HG02798 (cell line): ENCODE measurements at regions not wholly inside any gene's neighbourhood (a gene's known extent, or its start where the extent isn't known, plus 50 kb on each side); places are given as distances from the start of the nearest gene placed in this dataset.
"Not testable (repeated sequence)": the region's sequence is repeated elsewhere in the genome, so short reads cannot be mapped to it uniquely, and the experiment has no call there.

Source experiments
- ATAC-seq: cut with Tn5 transposase; IDR thresholded peaks from one replicate; pipeline ENCODE4 v1.9.1; 2021; ENCODE audit warnings: mild to moderate bottlenecking; ENCODE audit not compliant: unreplicated experiment, poor library complexity

DNA sequence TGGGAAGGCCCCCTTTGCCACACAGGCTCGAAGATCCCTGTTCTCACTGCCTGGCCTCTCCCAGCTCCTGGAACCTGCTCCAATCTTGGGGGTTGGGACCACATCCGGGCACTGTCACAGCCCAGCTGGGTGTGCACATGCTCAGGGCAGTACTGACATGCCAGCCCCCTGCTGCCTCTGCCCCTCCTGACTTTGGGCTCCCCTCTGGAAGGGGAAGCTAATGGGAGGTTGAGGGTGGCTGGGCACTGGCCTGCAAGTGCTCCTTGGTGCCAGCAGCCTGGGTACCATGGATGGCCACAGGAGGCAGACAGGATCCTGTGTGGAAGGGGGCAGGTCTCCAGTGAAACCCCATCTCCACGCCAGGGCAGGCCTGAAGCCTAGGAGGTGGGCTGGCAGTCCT lies 126.1 kb upstream of the NOL4 start:
- ATAC-seq, result no peak

DNA sequence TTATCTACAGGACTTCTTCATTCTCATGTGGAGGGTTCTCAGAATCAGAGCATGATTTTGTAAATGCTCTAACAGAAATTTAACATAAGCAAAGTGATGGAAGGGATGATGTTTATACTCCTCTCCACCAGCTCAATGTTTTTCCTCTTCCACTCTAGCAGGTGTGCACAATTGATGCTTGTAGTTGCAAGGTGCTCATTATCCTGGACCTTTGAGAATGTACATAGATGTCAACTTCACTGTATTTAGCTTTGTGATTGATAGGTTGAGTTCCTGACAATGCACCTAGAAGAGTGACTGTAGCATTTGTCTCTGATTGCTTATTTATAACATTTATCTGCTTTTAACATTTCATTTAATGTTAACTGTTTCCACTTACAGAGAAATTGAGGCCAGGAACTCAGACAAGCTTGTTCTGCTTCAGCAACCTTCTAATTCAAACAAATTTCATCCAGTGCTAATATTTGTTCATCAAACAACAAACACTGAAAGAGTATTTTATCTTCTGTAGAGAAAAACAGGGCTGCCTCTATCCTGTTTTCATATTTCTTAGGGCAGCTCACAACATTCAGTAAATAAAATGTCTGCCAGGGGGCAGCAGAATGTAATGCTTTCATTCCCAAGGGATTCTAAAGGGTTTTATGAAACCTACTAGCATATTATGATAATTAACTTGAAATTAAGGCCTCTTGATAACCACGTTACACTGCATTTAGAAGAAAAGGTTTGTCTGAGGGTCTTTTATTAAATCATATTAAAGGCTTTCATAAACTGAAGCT lies 127.9 kb upstream of the NOL4 start:
- ATAC-seq, result no peak

DNA sequence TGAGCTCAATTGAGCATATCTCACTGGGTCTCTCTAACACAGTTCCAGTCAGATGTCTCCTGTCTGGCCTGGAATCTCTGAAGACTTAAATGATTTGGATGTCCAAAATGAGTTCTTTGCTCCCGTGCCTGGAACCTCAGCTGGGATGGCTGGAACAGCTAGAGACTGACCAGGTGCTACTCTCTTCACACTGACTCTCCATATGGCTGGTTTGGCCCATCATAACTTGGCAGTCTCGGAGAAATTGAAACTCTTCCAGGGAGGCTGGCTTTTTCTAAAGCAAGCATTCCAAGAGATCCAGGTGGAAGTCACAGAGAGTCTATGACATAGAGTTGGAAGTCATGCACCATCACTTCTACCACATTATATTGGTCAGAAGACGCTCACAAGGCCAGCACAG lies 129.6 kb upstream of the NOL4 start:
- ATAC-seq, result no peak

DNA sequence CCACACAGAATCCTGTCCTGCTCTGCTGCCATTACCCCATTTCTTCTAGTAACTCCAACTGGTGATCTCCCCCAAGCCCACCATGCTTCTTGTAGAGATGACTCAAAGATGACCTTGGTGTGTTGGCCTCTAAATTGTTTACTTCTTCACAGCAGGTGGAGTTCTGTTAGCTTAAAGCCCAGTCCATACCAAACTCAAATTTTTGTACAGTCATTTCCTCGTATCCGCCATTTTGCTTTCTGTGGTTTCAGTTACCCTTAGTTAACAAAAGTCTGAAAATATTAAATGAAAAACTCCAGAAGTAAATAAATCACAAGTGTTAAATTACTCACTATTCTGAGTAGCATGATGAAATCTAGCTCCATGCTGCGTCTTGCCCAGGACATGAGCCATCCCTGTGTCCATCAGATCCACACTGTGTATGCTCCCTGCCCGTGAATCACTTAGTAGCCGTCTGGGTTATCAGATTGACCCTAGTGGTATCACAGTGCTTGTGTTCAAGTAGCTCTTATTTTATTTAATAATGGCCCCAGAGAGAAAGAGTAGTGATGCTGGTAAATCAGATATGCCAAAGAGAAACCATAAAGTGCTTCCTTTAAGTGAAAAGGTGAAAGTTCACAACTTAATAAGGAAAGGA lies 133.3 kb upstream of the NOL4 start:
- ATAC-seq, result no peak

DNA sequence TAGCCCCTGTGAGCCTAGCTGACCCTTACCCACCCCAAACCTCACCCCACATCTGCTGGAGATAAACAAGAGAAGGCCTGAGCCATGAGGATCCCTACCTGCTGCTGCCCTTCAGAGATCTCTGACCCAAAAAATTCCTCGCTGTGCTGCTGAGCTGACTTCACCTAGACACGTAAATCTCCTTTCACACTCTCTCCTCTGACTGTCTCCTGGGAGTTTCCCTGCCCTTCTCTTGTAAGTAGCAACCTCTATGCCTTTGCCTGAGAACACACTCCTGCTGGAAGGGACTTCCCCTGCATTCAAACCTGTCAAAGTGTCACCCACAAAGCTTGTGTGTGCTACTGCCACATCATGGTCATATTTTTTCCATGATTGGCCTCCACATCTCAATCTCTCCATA lies 134.2 kb upstream of the NOL4 start:
- peak; percentile 95 for ATAC-seq

DNA sequence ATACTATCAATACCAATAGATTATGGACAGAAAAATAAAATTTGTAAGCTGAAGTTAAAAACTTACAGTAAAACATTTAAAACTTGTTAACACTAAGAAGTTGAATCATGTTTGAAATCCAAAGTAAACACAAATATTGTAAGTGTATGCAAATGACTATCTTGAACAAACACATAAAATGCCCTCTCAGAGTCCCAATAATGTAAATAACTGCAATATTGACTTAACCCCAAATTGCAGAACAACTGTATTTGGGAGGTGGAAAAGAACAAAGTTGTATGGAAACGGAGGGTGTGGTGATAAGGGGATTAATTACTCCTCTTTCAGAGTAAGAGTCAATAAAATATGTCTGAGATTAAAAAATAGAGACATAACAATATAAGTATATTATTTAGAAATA lies 140.0 kb upstream of the NOL4 start:
- ATAC-seq, result no peak

DNA sequence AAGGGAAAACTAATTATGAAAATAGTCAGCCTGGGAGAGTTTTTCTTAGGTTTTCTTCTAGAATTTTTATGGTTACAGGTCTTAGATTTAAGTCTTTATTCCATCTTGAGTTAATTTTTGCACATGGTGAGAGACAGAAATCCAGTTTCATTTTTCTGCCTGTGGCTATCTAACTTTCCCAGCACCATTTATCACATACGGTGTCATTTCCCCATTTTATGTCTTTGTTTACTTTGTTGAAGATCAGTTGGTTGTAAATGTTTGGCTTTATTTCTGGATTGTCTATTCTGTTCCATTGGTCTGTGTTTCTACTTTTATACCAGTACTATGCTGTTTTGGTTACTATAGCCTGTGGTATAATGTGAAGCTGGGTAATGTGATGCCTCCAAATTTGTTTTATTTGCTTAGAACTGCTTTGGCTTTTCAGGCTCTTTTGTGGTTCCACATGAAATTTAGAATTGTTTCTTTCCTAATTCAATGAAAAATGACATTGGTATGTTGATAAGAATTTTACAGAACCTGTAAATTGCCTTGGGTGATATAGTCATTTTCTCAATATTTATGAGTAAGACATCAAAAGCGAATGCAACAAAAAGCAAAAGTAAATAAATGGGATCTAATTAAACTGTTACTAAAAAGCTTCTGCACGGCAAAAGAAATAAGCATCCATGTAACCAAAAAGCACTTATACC lies 146.1 kb upstream of the NOL4 start:
- ATAC-seq, result no peak

DNA sequence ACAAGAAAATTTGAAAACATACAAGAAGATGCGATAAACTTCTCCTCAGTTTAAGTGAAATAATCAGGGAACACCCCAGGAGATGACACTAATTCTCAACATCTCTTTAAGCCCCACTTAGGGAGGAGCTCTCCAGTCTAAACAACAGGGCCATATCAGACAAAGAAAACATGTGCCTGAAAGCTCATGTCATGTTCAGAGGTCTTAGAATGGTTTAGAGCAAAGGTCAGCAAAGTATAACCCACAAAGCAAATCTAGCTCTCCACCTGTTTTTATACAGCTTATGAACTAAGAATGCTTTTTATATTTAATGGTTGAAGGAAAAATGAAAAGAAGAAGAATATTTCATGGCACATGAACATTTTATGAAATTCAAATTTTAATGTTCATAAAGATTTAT lies 155.6 kb upstream of the NOL4 start:
- no peak for ATAC-seq

DNA sequence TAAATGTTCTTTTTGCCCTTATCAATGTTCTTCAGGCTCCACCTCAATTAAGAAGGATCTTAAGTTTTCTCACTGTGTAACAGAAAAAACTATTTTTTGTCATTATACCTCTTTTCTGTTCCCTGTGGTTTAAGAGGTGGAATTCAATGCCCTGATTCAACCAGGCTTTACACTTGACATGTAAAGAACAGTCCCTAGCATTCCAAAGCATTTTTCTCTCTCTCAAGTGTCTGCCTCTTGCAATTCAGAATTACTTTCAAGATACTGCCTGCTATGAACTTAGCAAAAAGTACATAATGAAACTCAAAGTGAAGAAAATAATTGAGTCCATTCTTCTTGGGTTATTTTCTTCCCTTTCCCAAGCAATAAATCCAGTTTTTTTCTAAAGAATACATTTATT lies 160.6 kb upstream of the NOL4 start:
- no peak for ATAC-seq

DNA sequence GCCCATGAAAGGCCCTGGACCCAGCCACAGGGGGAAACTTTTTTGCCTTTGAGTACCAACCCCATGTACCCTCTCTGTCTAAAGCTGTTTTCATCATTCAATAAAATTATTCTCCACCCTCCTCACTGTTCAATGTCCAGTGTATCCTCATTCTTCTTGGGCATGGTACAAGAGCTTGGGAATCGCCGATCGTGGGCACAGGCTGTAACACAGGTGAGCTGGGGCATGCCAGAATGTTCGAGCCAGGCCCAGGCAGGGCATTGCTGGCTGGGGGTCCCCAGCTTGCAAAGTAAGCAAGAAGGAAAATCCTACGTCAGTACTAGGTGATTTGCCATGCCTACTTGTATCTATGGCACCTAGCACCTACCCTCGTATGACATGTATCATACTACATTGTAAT lies 162.1 kb upstream of the NOL4 start:
- no peak for ATAC-seq

DNA sequence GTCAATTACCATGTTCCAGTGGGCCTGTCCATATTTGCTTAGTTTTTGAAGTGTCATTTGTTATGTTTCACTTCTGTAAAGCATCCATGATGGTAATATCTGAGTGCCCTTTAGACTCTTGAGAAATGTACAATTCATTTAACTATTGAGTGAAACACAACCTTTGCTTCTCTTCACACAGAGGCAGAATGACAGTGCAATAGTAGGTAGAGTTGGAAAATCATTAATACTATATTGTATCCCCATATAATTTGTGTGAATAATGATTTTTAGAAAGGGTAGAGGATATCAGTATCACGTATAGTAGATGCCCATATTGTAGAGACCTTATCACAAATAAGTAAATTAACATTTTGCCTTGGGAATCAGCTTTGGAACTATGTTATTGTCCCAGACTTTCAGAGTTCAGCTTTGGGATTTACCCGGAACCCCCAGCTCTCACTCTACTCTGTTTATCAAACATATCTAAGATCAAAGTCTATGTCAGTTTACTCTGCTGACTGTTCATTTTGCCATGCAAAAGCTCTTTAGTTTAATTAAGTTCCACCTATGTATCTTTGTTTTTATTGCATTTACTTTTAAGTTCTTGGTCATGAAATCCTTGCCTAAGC lies 172.7 kb upstream of the NOL4 start:
- no peak for ATAC-seq

DNA sequence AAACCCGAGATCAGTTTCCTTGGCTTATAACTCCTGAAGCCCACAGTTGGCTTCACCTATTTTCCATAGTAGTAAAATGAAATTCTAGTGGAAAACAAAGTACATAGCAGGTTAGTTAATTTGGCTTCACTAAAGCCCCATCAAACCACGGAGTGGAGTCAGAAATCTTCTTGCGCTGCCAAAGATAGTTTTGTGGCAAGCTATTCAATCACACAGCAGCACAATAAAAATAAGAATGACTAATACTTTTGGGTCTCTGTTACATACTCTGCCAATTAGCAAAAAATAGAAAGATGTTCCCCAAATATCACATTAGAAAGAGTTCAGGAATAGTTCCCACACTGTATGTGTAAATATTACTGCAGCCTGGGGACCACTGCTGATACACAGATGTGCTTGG lies 175.2 kb upstream of the NOL4 start:
- ATAC-seq, result no peak

DNA sequence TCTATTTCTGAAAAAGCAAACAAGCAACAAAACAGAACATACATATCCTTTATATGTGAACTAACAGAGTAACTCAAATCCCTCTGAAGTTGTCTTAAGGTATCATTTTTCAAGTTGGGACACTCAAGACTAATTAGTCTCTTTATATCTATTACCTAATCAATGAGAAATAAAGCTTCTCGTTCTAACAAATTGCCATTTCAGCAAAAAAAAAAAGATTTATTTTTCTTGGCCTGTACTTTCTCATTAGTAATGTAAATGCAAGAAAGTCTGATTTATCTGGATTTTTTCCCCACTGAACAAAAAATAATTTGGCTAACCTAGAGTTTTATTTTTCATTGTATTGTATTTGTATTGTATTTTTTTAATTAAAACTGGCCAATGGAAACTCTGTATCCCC lies 176.1 kb upstream of the NOL4 start:
- ATAC-seq, result no peak

DNA sequence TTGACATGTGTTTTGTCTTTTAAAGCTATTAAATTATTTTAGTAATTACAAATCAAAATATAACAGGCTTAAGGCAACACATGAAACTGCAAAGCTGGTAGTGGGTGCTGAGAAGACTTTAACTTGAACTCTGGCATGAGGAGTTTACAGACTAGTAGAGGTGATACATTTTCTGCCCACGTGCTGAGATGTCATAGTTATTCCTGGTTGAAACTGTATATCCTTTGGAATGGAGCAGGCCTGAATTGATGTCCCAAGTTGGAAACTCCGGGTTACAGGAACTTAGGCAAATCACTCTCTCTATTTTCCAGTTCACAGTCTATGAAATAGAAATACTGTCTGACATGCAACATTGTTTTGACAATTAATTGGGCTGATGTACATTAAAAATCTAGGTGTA lies 177.1 kb upstream of the NOL4 start:
- ATAC-seq, result no peak

DNA sequence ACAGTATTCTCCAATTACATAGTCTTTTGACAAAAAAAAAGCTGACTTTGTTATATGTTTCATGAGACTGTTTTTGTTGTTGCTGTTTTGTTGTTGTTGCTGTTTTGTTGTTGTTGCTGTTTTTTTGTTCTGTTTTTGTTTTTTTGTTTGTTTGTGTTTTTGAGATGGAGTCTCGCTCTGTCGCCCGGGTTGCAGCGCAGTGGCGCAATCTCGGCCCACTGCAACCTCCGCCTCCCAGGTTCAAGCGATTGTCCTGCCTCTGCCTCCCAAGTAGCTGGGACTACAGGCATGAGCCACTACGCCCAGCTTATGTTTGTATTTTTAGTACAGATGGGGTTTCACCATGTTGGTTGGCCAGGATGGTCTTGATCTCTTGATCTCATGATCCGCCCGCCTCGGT lies 182.8 kb upstream of the NOL4 start:
- not testable (repeated sequence) for ATAC-seq

DNA sequence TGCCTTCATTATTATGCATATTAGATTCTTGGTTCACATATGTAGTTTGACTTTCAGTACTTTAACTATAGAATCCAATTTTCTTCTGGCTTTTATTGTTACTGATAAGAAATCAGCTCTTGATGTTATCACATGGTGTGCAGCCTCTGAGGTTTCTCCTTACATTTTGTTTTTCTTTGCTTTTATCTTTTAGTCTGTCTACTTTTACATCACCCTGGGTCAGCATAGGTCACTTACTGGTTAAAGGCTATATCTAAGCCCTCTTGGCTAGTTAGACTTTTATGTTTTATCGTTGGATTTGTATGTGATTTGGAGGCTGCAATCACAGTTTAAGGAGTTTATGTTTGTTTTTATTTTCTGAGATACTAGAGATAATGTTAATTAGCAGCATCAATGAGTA lies 187.2 kb upstream of the NOL4 start:
- no peak for ATAC-seq

DNA sequence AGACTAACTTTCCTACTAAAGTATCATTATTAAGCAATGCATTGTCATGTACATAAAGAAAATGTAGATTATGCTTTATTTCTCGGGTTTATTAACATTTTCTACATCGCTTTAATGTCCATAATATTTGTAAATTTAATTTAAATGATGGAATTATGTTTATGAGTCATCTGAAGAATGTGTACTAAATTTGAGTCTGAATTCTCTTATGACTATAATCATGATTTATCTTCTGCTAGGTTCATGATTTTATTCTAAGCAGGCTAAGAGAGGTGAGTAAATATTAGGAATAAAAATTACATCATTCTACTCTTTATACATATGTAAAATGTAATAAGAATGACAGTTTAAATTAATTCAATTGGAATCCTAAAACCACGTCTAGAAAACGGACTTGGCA lies 206.3 kb upstream of the NOL4 start:
- no peak for ATAC-seq

DNA sequence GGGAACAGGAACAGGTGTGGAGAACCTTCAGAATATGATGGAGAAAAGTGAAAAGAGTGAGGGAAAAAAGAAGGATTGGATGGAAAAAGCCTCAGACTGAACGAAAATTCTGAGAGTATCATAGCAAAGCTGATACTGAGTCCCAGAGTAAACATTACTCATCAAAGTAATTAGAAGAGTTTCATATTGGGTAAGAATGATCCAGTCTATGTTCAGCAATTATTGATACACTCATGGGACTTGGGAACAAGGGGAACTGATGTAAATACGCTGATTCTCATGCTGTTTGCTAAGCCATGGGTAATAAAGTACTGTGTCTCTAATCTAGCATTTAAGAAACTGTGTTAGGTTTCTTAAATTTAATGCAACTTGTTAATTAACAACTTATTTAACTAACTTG lies 219.9 kb upstream of the NOL4 start:
- no peak for ATAC-seq

DNA sequence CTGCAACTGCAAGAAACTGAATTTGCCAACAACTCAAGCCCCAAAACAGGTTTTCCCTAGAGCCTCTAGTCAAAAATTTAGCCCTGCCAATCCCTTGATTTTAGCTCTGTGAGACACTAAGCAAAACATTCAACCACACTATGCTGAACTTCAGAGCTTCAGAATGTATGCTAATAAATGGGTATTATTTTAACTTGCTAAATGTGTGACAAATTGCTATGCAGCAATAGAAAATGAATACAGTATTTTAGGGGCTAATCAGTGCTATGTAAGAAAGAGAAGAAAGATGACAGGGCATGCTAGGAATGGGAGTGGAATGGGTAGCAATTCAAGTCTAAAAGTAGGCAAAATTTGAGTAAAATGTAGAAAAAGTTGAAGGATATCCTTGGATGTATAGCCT lies 223.9 kb upstream of the NOL4 start:
- ATAC-seq, result no peak

DNA sequence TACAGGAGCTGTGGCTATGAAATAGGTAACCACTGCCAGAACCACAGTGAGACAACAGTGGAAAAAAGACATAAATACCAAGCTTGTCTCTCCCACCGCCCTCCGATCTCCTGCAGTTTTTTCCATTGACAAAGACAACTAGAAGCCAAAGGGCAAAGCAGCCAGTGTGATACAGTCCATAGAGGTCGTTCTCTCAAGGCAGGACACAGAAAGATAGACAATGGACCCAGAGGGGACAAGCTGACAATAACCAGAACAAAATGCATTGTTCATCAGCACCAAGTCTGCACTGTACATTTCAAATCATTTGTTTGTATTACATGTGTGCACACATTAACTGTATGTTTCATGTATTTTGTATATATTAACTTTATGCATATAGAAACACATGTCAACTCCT lies 233.0 kb upstream of the NOL4 start:
- ATAC-seq, result no peak

DNA sequence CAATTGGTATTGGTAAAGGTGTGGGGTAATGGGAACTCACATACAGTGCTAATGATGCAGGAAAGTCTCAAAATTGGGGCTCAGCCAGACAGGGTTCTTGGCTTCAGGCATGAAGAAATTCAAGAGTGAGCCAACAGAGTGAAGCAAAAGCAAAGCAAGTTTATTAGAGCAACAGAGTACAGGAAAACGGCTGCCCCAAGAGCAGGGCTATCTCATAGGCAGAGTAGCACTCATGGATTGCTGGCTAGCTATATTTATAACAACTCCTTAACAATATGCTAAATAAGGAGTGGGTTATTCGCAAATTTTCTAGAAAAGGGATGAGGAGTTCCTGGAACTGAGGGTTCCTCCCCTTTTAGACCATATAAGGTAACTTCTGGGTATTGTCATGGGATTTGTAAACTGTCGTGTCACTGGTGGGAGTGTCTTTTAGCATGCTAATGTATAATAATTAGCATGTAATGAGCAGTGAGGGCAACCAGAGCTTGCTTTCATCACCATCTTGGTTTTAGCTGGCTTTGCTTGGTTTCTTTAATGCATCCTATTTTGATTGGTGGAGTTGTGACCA lies 233.8 kb upstream of the NOL4 start:
- no peak for ATAC-seq
